ENCODE measurements at regions not wholly inside any gene's neighbourhood (a gene's known extent, or its start where the extent isn't known, plus 50 kb on each side); places are given as distances from the start of the nearest gene placed in this dataset.

- Histone ChIP-seq H3K27me3 (ENCODE audit: insufficient read depth, low read length) (no peaks in the 10 kb centered on the region), H2AFZ (ENCODE audit: low read depth, low read length, poor library complexity, severe bottlenecking) (no peak overlapping the region), H3K4me2 (ENCODE audit: low read length) (no peak overlapping the region), H3K36me3 (ENCODE audit: control insufficient read depth in 1 of 2, insufficient read depth in 2 of 2, low read length in 2 of 2) (no peaks in the 10 kb centered on the region), H3K9me2 (ENCODE audit: insufficient read depth) (no peaks in the 10 kb centered on the region), H3K4me3 (replicated peaks in 1 of 2; ENCODE audit: low read depth in 1 of 2, low read length in 2 of 2) (no peak overlapping the region), H3K4me1 (ENCODE audit: control insufficient read depth in 1 of 2, insufficient read depth in 2 of 2, low read length in 2 of 2) (peaks cover 0 to 10% of the 10 kb centered on the region in 2 experiments; a peak in 1 of 4 replicates), H3K27ac (ENCODE audit: low read depth, low read length) (no peak overlapping the region), H4K20me1 (ENCODE audit: insufficient read depth) (no peaks in the 10 kb centered on the region), H3K79me2 (ENCODE audit: insufficient read depth, low read length) (no peaks in the 10 kb centered on the region), H3K9me3 (ENCODE audit: control insufficient read depth in 1 of 2, insufficient read depth in 1 of 2, low read depth in 1 of 2, low read length in 2 of 2) (peaks cover 0 to 6% of the 10 kb centered on the region in 2 experiments; a peak in 1 of 4 replicates), H3K9ac (ENCODE audit: low read length) (no peak overlapping the region)
- TF ChIP-seq, protein P1, sequence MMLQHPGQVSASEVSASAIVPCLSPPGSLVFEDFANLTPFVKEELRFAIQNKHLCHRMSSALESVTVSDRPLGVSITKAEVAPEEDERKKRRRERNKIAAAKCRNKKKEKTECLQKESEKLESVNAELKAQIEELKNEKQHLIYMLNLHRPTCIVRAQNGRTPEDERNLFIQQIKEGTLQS (IDR thresholded peaks at IDR 0.05), result no peak
- TF ChIP-seq ZNF274 (IDR thresholded peaks at IDR 0.05; ENCODE audit: low read depth, low read length), result no peak
- no peak for TF ChIP-seq CTCF (IDR thresholded peaks at IDR 0.05 in 2 of 3, conservative IDR thresholded peaks at IDR 0.05 in 1 of 3; ENCODE audit: borderline replicate concordance in 1 of 3, insufficient read depth in 1 of 3, low read depth in 2 of 3, low read length in 2 of 3)
- BruUV-seq (replicated peaks), result no TSS peak
- no peak for DNase-seq (ENCODE audit: low read depth, low spot score)
- ChIA-PET POLR2A (no interaction called here), RAD21 (ENCODE audit: low non-redundant PET in 1 of 2, low total read pairs in 2 of 2, uncharacterized antibody in 2 of 2, unreplicated experiment in 2 of 2) (no interaction called here), CTCF (no interaction called here)
- ATAC-seq, result no peak
- intact Hi-C loops (cut with micrococcal nuclease), result no loop called here
These were observed 72.9 kb upstream of the CD44 start for GRCh38 chr11:35066030-35066429.

- POLR2A ChIA-PET, result no interaction called here
These were observed 72.1 kb upstream of the CD44 start for GRCh38 chr11:35066783-35067423.

More at GRCh38 chr11:35066783-35067423, 72.1 kb upstream of the CD44 start:
- CTCF ChIA-PET, result no interaction called here
- H3K36me3 ChIP-seq (ENCODE audit: control insufficient read depth in 1 of 2, insufficient read depth in 2 of 2, low read length in 2 of 2), result no peaks in the 10 kb centered on the region
- no TSS peak for BruUV-seq (replicated peaks)
- H3K4me1 ChIP-seq (ENCODE audit: control insufficient read depth in 1 of 2, insufficient read depth in 2 of 2, low read length in 2 of 2), result peaks cover 0 to 10% of the 10 kb centered on the region in 2 experiments; a peak in 1 of 4 replicates
- H3K79me2 ChIP-seq (ENCODE audit: insufficient read depth, low read length), result no peaks in the 10 kb centered on the region
- intact Hi-C loops (cut with micrococcal nuclease), result no loop called here
- RAD21 ChIA-PET (ENCODE audit: low non-redundant PET in 1 of 2, low total read pairs in 2 of 2, uncharacterized antibody in 2 of 2, unreplicated experiment in 2 of 2), result no interaction called here
- no peaks in the 10 kb centered on the region for H3K9me2 ChIP-seq (ENCODE audit: insufficient read depth)
- peaks cover 0 to 6% of the 10 kb centered on the region in 2 experiments; a peak in 1 of 4 replicates for H3K9me3 ChIP-seq (ENCODE audit: control insufficient read depth in 1 of 2, insufficient read depth in 1 of 2, low read depth in 1 of 2, low read length in 2 of 2)
- no peak overlapping the region for H3K4me2 ChIP-seq (ENCODE audit: low read length)
- H3K9ac ChIP-seq (ENCODE audit: low read length), result no peak overlapping the region
- no peak overlapping the region for H2AFZ ChIP-seq (ENCODE audit: low read depth, low read length, poor library complexity, severe bottlenecking)
- DNase-seq (ENCODE audit: low read depth, low spot score) (no peak), ATAC-seq (no peak)
- H3K27me3 ChIP-seq (ENCODE audit: insufficient read depth, low read length), result no peaks in the 10 kb centered on the region
- no peak overlapping the region for H3K4me3 ChIP-seq (replicated peaks in 1 of 2; ENCODE audit: low read depth in 1 of 2, low read length in 2 of 2)
- H3K27ac ChIP-seq (ENCODE audit: low read depth, low read length), result no peak overlapping the region
- TF ChIP-seq TCF7L2 (IDR thresholded peaks at IDR 0.05; ENCODE audit: borderline replicate concordance, extremely low read depth, insufficient read depth, insufficient read length) (no peak), RAD21 (IDR thresholded peaks at IDR 0.05; ENCODE audit: low read depth) (no peak), CEBPB (IDR thresholded peaks at IDR 0.05; ENCODE audit: low read depth) (no peak)
- H4K20me1 ChIP-seq (ENCODE audit: insufficient read depth), result no peaks in the 10 kb centered on the region

Measured in HCT116 (cell line).